ENCODE measurements at regions not wholly inside any gene's neighbourhood (a gene's known extent, or its start where the extent isn't known, plus 50 kb on each side); places are given as distances from the start of the nearest gene placed in this dataset.
A peak's percentile ranks its signal among the peaks of the same experiment; 100 is the strongest.

GRCh38 chr5:52598968-52599367, 188.7 kb upstream of the ITGA1 start:
- H3K4me2 ChIP-seq (ENCODE audit: low read length), result peak overlapping the region; percentile 38
- H3K4me3 ChIP-seq (ENCODE audit: low read length), result peak overlapping the region; percentile 53
- TF ChIP-seq EZH2 (IDR thresholded peaks at IDR 0.05; ENCODE audit: borderline replicate concordance, insufficient read depth, low read length, poor library complexity, severe bottlenecking) (no peak), SMC3 (conservative IDR thresholded peaks at IDR 0.05; ENCODE audit: poor library complexity) (peak; percentile 34), CTCF (IDR thresholded peaks at IDR 0.05; ENCODE audit: poor library complexity, severe bottlenecking) (no peak), EP300 (conservative IDR thresholded peaks at IDR 0.05; ENCODE audit: poor library complexity, severe bottlenecking) (peak; percentile 81), TAF1 (IDR thresholded peaks at IDR 0.05; ENCODE audit: low read depth) (no peak), REST (IDR thresholded peaks at IDR 0.05; ENCODE audit: borderline replicate concordance) (peak; percentile 82), POLR2AphosphoS5 (IDR thresholded peaks at IDR 0.05) (peak; percentile 82), RAD21 (conservative IDR thresholded peaks at IDR 0.05) (peak; percentile 36), MXI1 (conservative IDR thresholded peaks at IDR 0.05; ENCODE audit: poor library complexity, severe bottlenecking) (no peak)
- peaks cover 3% of the 10 kb centered on the region for H3F3A ChIP-seq (ENCODE audit: insufficient read depth, low read length, poor library complexity, severe bottlenecking)
- no peaks in the 10 kb centered on the region for H3K9me2 ChIP-seq (ENCODE audit: insufficient read depth, low read length)
- no peaks in the 10 kb centered on the region for H3K27me3 ChIP-seq (ENCODE audit: insufficient read depth, low read depth, low read length)
- H3K9ac ChIP-seq (ENCODE audit: low read length), result peak overlapping the region; percentile 22
- no peaks in the 10 kb centered on the region for H3K79me2 ChIP-seq (replicated peaks; ENCODE audit: insufficient read depth, low read length)
- H3K9me3 ChIP-seq (ENCODE audit: low read length), result no peaks in the 10 kb centered on the region
- H3K27ac ChIP-seq (ENCODE audit: low read length), result peak overlapping the region; percentile 75
- H2AFZ ChIP-seq (ENCODE audit: low read depth, low read length), result no peak overlapping the region
- H4K20me1 ChIP-seq (ENCODE audit: insufficient read depth), result no peaks in the 10 kb centered on the region
- no peaks in the 10 kb centered on the region for H3K36me3 ChIP-seq (ENCODE audit: insufficient read depth, low read length)

- Histone ChIP-seq H3K27me3 (ENCODE audit: insufficient read depth, low read depth, low read length) (no peaks in the 10 kb centered on the region), H3K9me3 (ENCODE audit: low read length) (no peaks in the 10 kb centered on the region), H3K79me2 (replicated peaks; ENCODE audit: insufficient read depth, low read length) (no peaks in the 10 kb centered on the region), H3K27ac (ENCODE audit: low read length) (no peak overlapping the region), H3F3A (ENCODE audit: insufficient read depth, low read length, poor library complexity, severe bottlenecking) (peaks cover 3% of the 10 kb centered on the region), H3K9me2 (ENCODE audit: insufficient read depth, low read length) (no peaks in the 10 kb centered on the region), H3K36me3 (ENCODE audit: insufficient read depth, low read length) (no peaks in the 10 kb centered on the region), H4K20me1 (ENCODE audit: insufficient read depth) (no peaks in the 10 kb centered on the region), H3K9ac (ENCODE audit: low read length) (no peak overlapping the region), H3K4me2 (ENCODE audit: low read length) (no peak overlapping the region), H2AFZ (ENCODE audit: low read depth, low read length) (no peak overlapping the region), H3K4me3 (ENCODE audit: low read length) (no peak overlapping the region)
- TF ChIP-seq TAF1 (IDR thresholded peaks at IDR 0.05; ENCODE audit: low read depth), result no peak
- TF ChIP-seq SMC3 (conservative IDR thresholded peaks at IDR 0.05; ENCODE audit: poor library complexity), result no peak
- TF ChIP-seq MXI1 (conservative IDR thresholded peaks at IDR 0.05; ENCODE audit: poor library complexity, severe bottlenecking), result no peak
- TF ChIP-seq EZH2 (IDR thresholded peaks at IDR 0.05; ENCODE audit: borderline replicate concordance, insufficient read depth, low read length, poor library complexity, severe bottlenecking), result no peak
- TF ChIP-seq EP300 (conservative IDR thresholded peaks at IDR 0.05; ENCODE audit: poor library complexity, severe bottlenecking), result no peak
- TF ChIP-seq RAD21 (conservative IDR thresholded peaks at IDR 0.05), result no peak
- no peak for TF ChIP-seq CTCF (IDR thresholded peaks at IDR 0.05; ENCODE audit: poor library complexity, severe bottlenecking)
- no peak for TF ChIP-seq POLR2AphosphoS5 (IDR thresholded peaks at IDR 0.05)
- no peak for TF ChIP-seq REST (IDR thresholded peaks at IDR 0.05; ENCODE audit: borderline replicate concordance)
Observed at GRCh38 chr5:52603778-52604554, 183.8 kb upstream of the ITGA1 start.
